ENCODE measurements at regions not wholly inside any gene's neighbourhood (a gene's known extent, or its start where the extent isn't known, plus 50 kb on each side); places are given as distances from the start of the nearest gene placed in this dataset.

GRCh38 chr9:87029905-87030304 is 82.6 kb upstream of the GAS1 start:
- Histone ChIP-seq H3K27ac (ENCODE audit: low read depth, low read length, poor library complexity, severe bottlenecking) (no peak overlapping the region), H3K4me2 (ENCODE audit: low read length) (no peak overlapping the region), H3K9me2 (ENCODE audit: insufficient read depth, low read length) (no peaks in the 10 kb centered on the region), H3K4me3 (ENCODE audit: low read depth, low read length, poor library complexity, severe bottlenecking) (no peak overlapping the region), H3K36me3 (ENCODE audit: insufficient read depth, low read length) (no peaks in the 10 kb centered on the region), H4K20me1 (ENCODE audit: insufficient read depth, low read length) (no peaks in the 10 kb centered on the region), H3K79me2 (ENCODE audit: insufficient read depth, low read depth, low read length) (no peaks in the 10 kb centered on the region), H3K9me3 (ENCODE audit: low read length) (no peaks in the 10 kb centered on the region), H2AFZ (ENCODE audit: low read length) (no peak overlapping the region), H3K4me1 (ENCODE audit: insufficient read depth, low read length, poor library complexity, severe bottlenecking) (no peaks in the 10 kb centered on the region)
- TF ChIP-seq CTCF (conservative IDR thresholded peaks at IDR 0.05; ENCODE audit: low read length) (no peak), EZH2phosphoT487 (IDR thresholded peaks at IDR 0.05; ENCODE audit: borderline replicate concordance, low read depth, low read length) (no peak)
- DNase-seq (ENCODE audit: low spot score), result no peak
- intact Hi-C loops (cut with micrococcal nuclease; ENCODE audit: unreplicated experiment), result no loop called here
- POLR2A ChIA-PET, result no interaction called here
- CTCF ChIA-PET (ENCODE audit: unreplicated experiment), result no interaction called here
- BruUV-seq (replicated peaks), result no TSS peak

- Histone ChIP-seq H3K36me3 (ENCODE audit: insufficient read depth, low read length) (no peaks in the 10 kb centered on the region), H3K79me2 (ENCODE audit: insufficient read depth, low read depth, low read length) (no peaks in the 10 kb centered on the region), H3K4me2 (ENCODE audit: low read length) (no peak overlapping the region), H3K4me3 (ENCODE audit: low read depth, low read length, poor library complexity, severe bottlenecking) (no peak overlapping the region), H4K20me1 (ENCODE audit: insufficient read depth, low read length) (no peaks in the 10 kb centered on the region), H3K27ac (ENCODE audit: low read depth, low read length, poor library complexity, severe bottlenecking) (no peak overlapping the region), H3K9me3 (ENCODE audit: low read length) (no peaks in the 10 kb centered on the region), H3K4me1 (ENCODE audit: insufficient read depth, low read length, poor library complexity, severe bottlenecking) (no peaks in the 10 kb centered on the region), H3K9me2 (ENCODE audit: insufficient read depth, low read length) (no peaks in the 10 kb centered on the region), H2AFZ (ENCODE audit: low read length) (no peak overlapping the region)
- intact Hi-C loops (cut with micrococcal nuclease; ENCODE audit: unreplicated experiment), result no loop called here
- POLR2A ChIA-PET, result no interaction called here
- TF ChIP-seq EZH2phosphoT487 (IDR thresholded peaks at IDR 0.05; ENCODE audit: borderline replicate concordance, low read depth, low read length) (no peak), CTCF (conservative IDR thresholded peaks at IDR 0.05; ENCODE audit: low read length) (no peak)
- BruUV-seq (replicated peaks), result no TSS peak
- CTCF ChIA-PET (ENCODE audit: unreplicated experiment), result no interaction called here
- no peak for DNase-seq (ENCODE audit: low spot score)
Measured at GRCh38 chr9:87034841-87035240, 87.5 kb upstream of the GAS1 start.

- H3K4me2 ChIP-seq (ENCODE audit: low read length), result no peak overlapping the region
- no peak for DNase-seq (ENCODE audit: low spot score)
- H3K4me3 ChIP-seq (ENCODE audit: low read depth, low read length, poor library complexity, severe bottlenecking), result no peak overlapping the region
- H3K36me3 ChIP-seq (ENCODE audit: insufficient read depth, low read length), result no peaks in the 10 kb centered on the region
- H4K20me1 ChIP-seq (ENCODE audit: insufficient read depth, low read length), result no peaks in the 10 kb centered on the region
- no peaks in the 10 kb centered on the region for H3K9me2 ChIP-seq (ENCODE audit: insufficient read depth, low read length)
- no peak overlapping the region for H2AFZ ChIP-seq (ENCODE audit: low read length)
- BruUV-seq (replicated peaks), result no TSS peak
- TF ChIP-seq EZH2phosphoT487 (IDR thresholded peaks at IDR 0.05; ENCODE audit: borderline replicate concordance, low read depth, low read length), result no peak
- no peak for TF ChIP-seq CTCF (conservative IDR thresholded peaks at IDR 0.05; ENCODE audit: low read length)
- intact Hi-C loops (cut with micrococcal nuclease; ENCODE audit: unreplicated experiment), result no loop called here
- H3K4me1 ChIP-seq (ENCODE audit: insufficient read depth, low read length, poor library complexity, severe bottlenecking), result no peaks in the 10 kb centered on the region
- CTCF ChIA-PET (ENCODE audit: unreplicated experiment), result no interaction called here
- no peaks in the 10 kb centered on the region for H3K79me2 ChIP-seq (ENCODE audit: insufficient read depth, low read depth, low read length)
- H3K27ac ChIP-seq (ENCODE audit: low read depth, low read length, poor library complexity, severe bottlenecking), result no peak overlapping the region
- H3K9me3 ChIP-seq (ENCODE audit: low read length), result no peaks in the 10 kb centered on the region
- POLR2A ChIA-PET, result interaction anchor here (0.6 to 0.8 kb wide), 2 partner anchors 62 to 898 kb away, joined by 3 read pairs; no protein-coding TSS in a partner anchor
Measured at GRCh38 chr9:87035879-87036278, 88.6 kb upstream of the GAS1 start.

All from OCI-LY7 (cell line).